ENCODE measurements at regions not wholly inside any gene's neighbourhood (a gene's known extent, or its start where the extent isn't known, plus 50 kb on each side); places are given as distances from the start of the nearest gene placed in this dataset.

DNA sequence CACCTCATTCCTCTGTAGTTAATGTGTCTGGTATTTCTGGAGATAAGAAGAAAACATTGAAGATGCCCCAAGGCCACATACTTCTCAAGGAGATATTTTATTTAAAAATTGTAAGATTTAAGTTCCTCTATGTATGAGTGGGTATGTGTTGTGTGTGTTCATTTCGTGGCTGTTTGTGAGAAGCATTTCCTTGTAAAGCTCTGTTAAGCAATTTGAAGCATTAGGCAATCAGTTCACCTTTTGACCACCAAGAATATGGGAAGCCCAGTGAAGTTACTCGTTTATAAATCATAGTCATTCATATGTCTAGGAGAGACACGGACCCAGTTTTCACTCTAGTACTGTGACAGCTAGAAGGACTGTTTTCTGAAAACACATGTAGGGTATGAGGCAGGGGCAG is 717.6 kb upstream of the MAP3K7 start:
- TF ChIP-seq POLR2A (IDR thresholded peaks at IDR 0.05) = no peak
- TF ChIP-seq, protein P1, sequence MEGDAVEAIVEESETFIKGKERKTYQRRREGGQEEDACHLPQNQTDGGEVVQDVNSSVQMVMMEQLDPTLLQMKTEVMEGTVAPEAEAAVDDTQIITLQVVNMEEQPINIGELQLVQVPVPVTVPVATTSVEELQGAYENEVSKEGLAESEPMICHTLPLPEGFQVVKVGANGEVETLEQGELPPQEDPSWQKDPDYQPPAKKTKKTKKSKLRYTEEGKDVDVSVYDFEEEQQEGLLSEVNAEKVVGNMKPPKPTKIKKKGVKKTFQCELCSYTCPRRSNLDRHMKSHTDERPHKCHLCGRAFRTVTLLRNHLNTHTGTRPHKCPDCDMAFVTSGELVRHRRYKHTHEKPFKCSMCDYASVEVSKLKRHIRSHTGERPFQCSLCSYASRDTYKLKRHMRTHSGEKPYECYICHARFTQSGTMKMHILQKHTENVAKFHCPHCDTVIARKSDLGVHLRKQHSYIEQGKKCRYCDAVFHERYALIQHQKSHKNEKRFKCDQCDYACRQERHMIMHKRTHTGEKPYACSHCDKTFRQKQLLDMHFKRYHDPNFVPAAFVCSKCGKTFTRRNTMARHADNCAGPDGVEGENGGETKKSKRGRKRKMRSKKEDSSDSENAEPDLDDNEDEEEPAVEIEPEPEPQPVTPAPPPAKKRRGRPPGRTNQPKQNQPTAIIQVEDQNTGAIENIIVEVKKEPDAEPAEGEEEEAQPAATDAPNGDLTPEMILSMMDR (IDR thresholded peaks at IDR 0.05) = no peak
